ENCODE measurements at regions not wholly inside any gene's neighbourhood (a gene's known extent, or its start where the extent isn't known, plus 50 kb on each side); places are given as distances from the start of the nearest gene placed in this dataset.

GRCh38 chr6:156408655-156409054 is 368.5 kb upstream of the ARID1B start:
- 90 to 97% (median 91%) methylated on average over 3 of the region's 3 CpGs for WGBS, 3 donors
- H3K9me3 ChIP-seq = no peaks in the 10 kb centered on the region
- no peak overlapping the region for H3K27ac ChIP-seq
- H3K27me3 ChIP-seq = no peaks in the 10 kb centered on the region
- no peak overlapping the region for H3K4me3 ChIP-seq
- intact Hi-C loops (cut with DNase I) = no loop called here
- no peaks in the 10 kb centered on the region for H3K4me1 ChIP-seq (ENCODE audit: insufficient read depth)
- no peak for DNase-seq
- TF ChIP-seq CTCF (IDR thresholded peaks at IDR 0.05) = no peak
- TF ChIP-seq EP300 (IDR thresholded peaks at IDR 0.05) = no peak
- no peak for TF ChIP-seq POLR2A (IDR thresholded peaks at IDR 0.05)
- H3K36me3 ChIP-seq = no peaks in the 10 kb centered on the region

- no peak for DNase-seq
- H3K27ac ChIP-seq = no peak overlapping the region
- no peak overlapping the region for H3K4me3 ChIP-seq
- no peaks in the 10 kb centered on the region for H3K4me1 ChIP-seq (ENCODE audit: insufficient read depth)
- no peaks in the 10 kb centered on the region for H3K27me3 ChIP-seq
- no peak for TF ChIP-seq EP300 (IDR thresholded peaks at IDR 0.05)
- TF ChIP-seq CTCF (IDR thresholded peaks at IDR 0.05) = no peak
- TF ChIP-seq POLR2A (IDR thresholded peaks at IDR 0.05) = no peak
- WGBS, 3 donors = 89 to 92% (median 90%) methylated on average over 3 of the region's 3 CpGs
- intact Hi-C loops (cut with DNase I) = no loop called here
- H3K36me3 ChIP-seq = no peaks in the 10 kb centered on the region
- H3K9me3 ChIP-seq = no peaks in the 10 kb centered on the region
Measured at GRCh38 chr6:156407334-156407733, 369.8 kb upstream of the ARID1B start.

GRCh38 chr6:156406688-156407087 is 370.5 kb upstream of the ARID1B start:
- intact Hi-C loops (cut with DNase I) = no loop called here
- 92 to 94% (median 93%) methylated on average over 2 of the region's 2 CpGs for WGBS, 3 donors
- Histone ChIP-seq H3K9me3 (no peaks in the 10 kb centered on the region), H3K36me3 (no peaks in the 10 kb centered on the region), H3K4me3 (no peak overlapping the region), H3K27ac (no peak overlapping the region), H3K4me1 (ENCODE audit: insufficient read depth) (no peaks in the 10 kb centered on the region), H3K27me3 (no peaks in the 10 kb centered on the region)
- no peak for DNase-seq
- TF ChIP-seq POLR2A (IDR thresholded peaks at IDR 0.05) (no peak), EP300 (IDR thresholded peaks at IDR 0.05) (no peak), CTCF (IDR thresholded peaks at IDR 0.05) (no peak)

- no peaks in the 10 kb centered on the region for H3K9me3 ChIP-seq
- WGBS, 3 donors = 84 to 91% (median 88%) methylated on average over 3 of the region's 3 CpGs
- intact Hi-C loops (cut with DNase I) = no loop called here
- no peak overlapping the region for H3K27ac ChIP-seq
- no peaks in the 10 kb centered on the region for H3K4me1 ChIP-seq (ENCODE audit: insufficient read depth)
- no peaks in the 10 kb centered on the region for H3K36me3 ChIP-seq
- DNase-seq = no peak
- TF ChIP-seq CTCF (IDR thresholded peaks at IDR 0.05) (no peak), POLR2A (IDR thresholded peaks at IDR 0.05) (no peak), EP300 (IDR thresholded peaks at IDR 0.05) (no peak)
- H3K4me3 ChIP-seq = no peak overlapping the region
- no peaks in the 10 kb centered on the region for H3K27me3 ChIP-seq
Measured at GRCh38 chr6:156406099-156406498, 371.1 kb upstream of the ARID1B start.

GRCh38 chr6:156402628-156403027 is 374.6 kb upstream of the ARID1B start:
- Histone ChIP-seq H3K4me1 (ENCODE audit: insufficient read depth) (no peaks in the 10 kb centered on the region), H3K4me3 (no peak overlapping the region), H3K27me3 (no peaks in the 10 kb centered on the region), H3K9me3 (no peaks in the 10 kb centered on the region), H3K27ac (no peak overlapping the region), H3K36me3 (no peaks in the 10 kb centered on the region)
- no peak for TF ChIP-seq EP300 (IDR thresholded peaks at IDR 0.05)
- TF ChIP-seq POLR2A (IDR thresholded peaks at IDR 0.05) = no peak
- TF ChIP-seq CTCF (IDR thresholded peaks at IDR 0.05) = no peak
- DNase-seq = no peak
- intact Hi-C loops (cut with DNase I) = no loop called here
